OCI-LY3 (cell line): ENCODE measurements at regions not wholly inside any gene's neighbourhood (a gene's known extent, or its start where the extent isn't known, plus 50 kb on each side); places are given as distances from the start of the nearest gene placed in this dataset.

Experiments used
- EZH2phosphoT487 ChIP-seq: fragments of 200-600 bp; shearing (Covaris generic); IDR thresholded peaks from 2 replicates; pipeline ENCODE4 v1.6.1; 2018; ENCODE audit warnings: antibody characterized with exemption, mixed run types, low read depth
- TF ChIP-seq, protein P1 (sequence below): fragments of 200-600, 300-600 bp; sonication (generic); IDR thresholded peaks from 2 replicates; pipeline ENCODE4 v1.5.1; 2014; ENCODE audit warnings: antibody characterized with exemption, low read length, low read depth

GRCh38 chr2:145199827-145200706 lies 680.1 kb upstream of the ZEB2 start:
- TF ChIP-seq, protein P1, sequence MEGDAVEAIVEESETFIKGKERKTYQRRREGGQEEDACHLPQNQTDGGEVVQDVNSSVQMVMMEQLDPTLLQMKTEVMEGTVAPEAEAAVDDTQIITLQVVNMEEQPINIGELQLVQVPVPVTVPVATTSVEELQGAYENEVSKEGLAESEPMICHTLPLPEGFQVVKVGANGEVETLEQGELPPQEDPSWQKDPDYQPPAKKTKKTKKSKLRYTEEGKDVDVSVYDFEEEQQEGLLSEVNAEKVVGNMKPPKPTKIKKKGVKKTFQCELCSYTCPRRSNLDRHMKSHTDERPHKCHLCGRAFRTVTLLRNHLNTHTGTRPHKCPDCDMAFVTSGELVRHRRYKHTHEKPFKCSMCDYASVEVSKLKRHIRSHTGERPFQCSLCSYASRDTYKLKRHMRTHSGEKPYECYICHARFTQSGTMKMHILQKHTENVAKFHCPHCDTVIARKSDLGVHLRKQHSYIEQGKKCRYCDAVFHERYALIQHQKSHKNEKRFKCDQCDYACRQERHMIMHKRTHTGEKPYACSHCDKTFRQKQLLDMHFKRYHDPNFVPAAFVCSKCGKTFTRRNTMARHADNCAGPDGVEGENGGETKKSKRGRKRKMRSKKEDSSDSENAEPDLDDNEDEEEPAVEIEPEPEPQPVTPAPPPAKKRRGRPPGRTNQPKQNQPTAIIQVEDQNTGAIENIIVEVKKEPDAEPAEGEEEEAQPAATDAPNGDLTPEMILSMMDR = no peak
- no peak for TF ChIP-seq EZH2phosphoT487
